ENCODE measurements at regions not wholly inside any gene's neighbourhood (a gene's known extent, or its start where the extent isn't known, plus 50 kb on each side); places are given as distances from the start of the nearest gene placed in this dataset.

DNA sequence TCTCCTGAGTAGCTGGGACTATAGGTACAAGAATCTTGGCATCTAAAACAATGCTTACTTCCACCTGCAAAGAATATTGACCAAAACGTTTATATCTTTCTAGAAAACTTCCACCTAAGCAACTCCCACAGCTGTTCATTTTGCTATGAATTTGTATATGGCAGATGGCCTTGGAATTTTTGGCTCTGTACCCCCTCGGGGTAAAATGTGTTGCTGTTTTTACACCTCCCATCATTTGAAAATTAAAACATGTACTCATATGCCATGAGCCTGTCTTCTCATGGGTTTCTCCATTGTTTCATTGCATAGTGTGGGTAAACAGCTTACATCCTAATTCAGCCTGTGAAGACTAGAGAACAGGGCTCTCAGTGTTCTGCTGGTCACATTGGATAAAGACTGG is 853.6 kb upstream of the SOX11 start:
- TF ChIP-seq, protein P1, sequence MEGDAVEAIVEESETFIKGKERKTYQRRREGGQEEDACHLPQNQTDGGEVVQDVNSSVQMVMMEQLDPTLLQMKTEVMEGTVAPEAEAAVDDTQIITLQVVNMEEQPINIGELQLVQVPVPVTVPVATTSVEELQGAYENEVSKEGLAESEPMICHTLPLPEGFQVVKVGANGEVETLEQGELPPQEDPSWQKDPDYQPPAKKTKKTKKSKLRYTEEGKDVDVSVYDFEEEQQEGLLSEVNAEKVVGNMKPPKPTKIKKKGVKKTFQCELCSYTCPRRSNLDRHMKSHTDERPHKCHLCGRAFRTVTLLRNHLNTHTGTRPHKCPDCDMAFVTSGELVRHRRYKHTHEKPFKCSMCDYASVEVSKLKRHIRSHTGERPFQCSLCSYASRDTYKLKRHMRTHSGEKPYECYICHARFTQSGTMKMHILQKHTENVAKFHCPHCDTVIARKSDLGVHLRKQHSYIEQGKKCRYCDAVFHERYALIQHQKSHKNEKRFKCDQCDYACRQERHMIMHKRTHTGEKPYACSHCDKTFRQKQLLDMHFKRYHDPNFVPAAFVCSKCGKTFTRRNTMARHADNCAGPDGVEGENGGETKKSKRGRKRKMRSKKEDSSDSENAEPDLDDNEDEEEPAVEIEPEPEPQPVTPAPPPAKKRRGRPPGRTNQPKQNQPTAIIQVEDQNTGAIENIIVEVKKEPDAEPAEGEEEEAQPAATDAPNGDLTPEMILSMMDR (IDR thresholded peaks at IDR 0.05; ENCODE audit: control insufficient read depth, insufficient read depth, low read depth, low read length, missing control alignments) = no peak
- no peak overlapping the region for H3K4me3 ChIP-seq (ENCODE audit: control insufficient read depth, low read depth, low read length)
- no peak for DNase-seq (ENCODE audit: low read depth)

DNA sequence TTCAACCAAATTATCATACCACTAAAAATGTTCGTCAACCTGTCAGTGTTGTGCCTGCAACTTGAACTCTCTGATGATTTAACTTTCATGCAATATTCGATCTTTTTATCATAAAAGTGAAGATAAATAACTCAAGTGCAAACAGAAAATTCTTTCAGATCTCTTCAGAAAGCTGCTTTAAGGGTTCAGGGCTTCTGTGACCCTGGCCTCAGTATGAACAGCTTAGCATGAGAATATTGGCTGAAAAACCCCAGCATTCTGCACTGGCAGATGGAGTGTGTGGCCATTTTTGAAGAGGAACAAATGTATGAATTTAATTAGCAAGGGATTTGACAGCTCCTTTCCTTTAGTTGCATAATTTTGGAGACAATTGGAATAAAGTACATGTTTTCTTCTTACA is 851.4 kb upstream of the SOX11 start:
- TF ChIP-seq, protein P1 (IDR thresholded peaks at IDR 0.05; ENCODE audit: control insufficient read depth, insufficient read depth, low read depth, low read length, missing control alignments) = no peak
- H3K4me3 ChIP-seq (ENCODE audit: control insufficient read depth, low read depth, low read length) = no peak overlapping the region
- no peak for DNase-seq (ENCODE audit: low read depth)

DNA sequence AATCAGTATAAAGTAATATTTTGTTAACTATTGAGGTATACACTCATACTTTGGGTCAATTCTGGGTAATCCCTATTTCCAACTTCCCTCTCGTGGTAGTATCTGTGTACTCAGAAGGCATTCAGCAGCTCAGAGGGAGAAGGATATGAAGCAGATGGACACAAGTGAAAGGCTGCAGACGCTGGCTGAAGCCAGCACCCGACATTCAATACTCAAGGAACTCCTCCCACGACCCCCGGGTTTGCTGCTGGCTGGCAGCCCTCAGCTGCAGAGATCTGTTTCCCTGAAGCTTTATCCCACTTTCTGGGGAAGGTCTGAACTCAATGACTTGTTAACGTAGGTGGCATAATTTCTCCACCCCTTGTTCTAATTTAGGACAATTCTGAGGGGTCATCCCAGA is 847.3 kb upstream of the SOX11 start:
- TF ChIP-seq, protein P1 (IDR thresholded peaks at IDR 0.05; ENCODE audit: control insufficient read depth, insufficient read depth, low read depth, low read length, missing control alignments) = no peak
- no peak overlapping the region for H3K4me3 ChIP-seq (ENCODE audit: control insufficient read depth, low read depth, low read length)
- DNase-seq (ENCODE audit: low read depth) = no peak

DNA sequence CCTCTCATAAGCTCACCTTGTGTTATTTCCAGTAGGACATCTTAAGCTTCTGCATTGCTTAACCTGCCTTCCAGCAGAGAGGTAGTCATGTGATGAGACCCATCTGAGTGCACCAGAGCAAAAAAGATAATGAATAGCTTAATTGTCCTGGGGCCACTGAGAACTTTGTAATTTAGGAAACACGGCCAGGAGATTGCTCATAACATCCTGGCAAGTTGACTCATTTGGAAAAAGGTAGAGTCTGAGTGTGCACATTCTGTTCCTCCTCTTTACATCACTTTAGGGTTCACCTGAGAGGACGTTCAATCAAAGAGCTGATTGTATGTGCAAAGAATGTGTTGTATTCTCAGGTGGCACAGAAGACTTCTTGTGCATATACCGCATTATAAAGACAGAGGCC is 830.2 kb upstream of the SOX11 start:
- H3K4me3 ChIP-seq (ENCODE audit: control insufficient read depth, low read depth, low read length) = no peak overlapping the region
- DNase-seq (ENCODE audit: low read depth) = no peak
- TF ChIP-seq, protein P1 (IDR thresholded peaks at IDR 0.05; ENCODE audit: control insufficient read depth, insufficient read depth, low read depth, low read length, missing control alignments) = no peak

DNA sequence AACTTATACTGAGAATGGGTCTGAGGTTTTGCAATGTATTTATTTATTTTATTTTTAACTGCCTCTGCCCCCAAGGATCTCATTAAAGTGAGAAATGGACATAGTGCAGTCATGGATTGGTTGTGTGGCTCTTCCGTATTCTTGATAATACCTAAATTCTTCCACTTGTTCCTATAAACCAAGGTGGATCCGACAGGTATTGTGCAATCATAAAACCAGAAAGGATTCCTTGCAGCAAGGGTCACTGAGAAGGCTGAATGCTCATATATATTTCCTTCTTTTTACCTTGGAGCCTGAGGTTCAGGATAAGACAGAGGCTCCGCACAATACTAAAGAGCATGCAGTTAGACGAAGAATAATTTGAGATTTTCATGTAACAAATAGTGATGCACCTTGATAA is 826.0 kb upstream of the SOX11 start:
- DNase-seq (ENCODE audit: low read depth) = no peak
- TF ChIP-seq, protein P1 (IDR thresholded peaks at IDR 0.05; ENCODE audit: control insufficient read depth, insufficient read depth, low read depth, low read length, missing control alignments) = no peak

DNA sequence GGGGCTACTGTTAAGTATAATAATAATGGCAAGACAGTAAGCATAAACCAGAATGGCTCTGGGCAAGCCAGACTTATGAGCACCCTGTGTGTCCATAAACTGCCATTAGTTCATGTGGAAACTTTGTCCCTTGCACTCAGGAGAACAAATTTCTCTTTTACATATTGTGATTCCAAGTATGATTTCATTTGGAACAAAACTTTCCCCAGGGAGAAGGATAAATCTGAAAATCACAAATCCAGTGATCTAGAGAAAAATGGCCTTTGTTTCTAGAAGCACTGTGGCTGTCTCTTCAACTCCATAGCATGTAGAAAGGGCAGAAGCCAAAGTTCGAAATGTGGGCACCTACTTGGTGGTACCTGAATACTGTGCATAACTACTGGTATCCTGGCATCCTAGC is 823.7 kb upstream of the SOX11 start:
- TF ChIP-seq, protein P1 (IDR thresholded peaks at IDR 0.05; ENCODE audit: control insufficient read depth, insufficient read depth, low read depth, low read length, missing control alignments) = no peak
- no peak overlapping the region for H3K4me3 ChIP-seq (ENCODE audit: control insufficient read depth, low read depth, low read length)
- DNase-seq (ENCODE audit: low read depth) = no peak

More for the DNA sequence above, 826.0 kb upstream of the SOX11 start:
- no peak overlapping the region for H3K4me3 ChIP-seq (ENCODE audit: control insufficient read depth, low read depth, low read length)

DNA sequence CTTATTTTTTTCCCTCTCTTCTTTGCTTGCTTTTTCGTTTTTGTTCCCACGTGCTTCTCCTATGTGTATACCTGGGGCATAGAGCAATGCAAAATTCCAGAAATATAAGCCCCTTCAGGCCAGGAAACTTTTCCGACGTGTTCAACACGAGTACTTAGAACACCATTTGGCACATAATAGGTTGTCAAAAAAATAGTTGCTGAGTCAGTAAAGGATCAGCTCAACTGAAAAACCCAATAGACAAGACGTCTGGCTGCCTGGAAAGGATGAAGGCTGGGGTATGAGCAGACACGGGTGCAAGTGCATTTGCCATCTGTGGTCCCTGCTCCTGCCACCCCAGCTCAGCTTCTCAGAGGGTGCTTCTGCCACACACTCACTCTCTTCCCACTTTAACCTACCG is 823.0 kb upstream of the SOX11 start:
- TF ChIP-seq, protein P1 (IDR thresholded peaks at IDR 0.05; ENCODE audit: control insufficient read depth, insufficient read depth, low read depth, low read length, missing control alignments) = no peak
- no peak for DNase-seq (ENCODE audit: low read depth)
- no peak overlapping the region for H3K4me3 ChIP-seq (ENCODE audit: control insufficient read depth, low read depth, low read length)
